Hematopoietic multipotent progenitor cell treated with erythropoietin and hydrocortisone succinate and interleukin-3 and kit ligand, for 6 days (in vitro differentiated cells): ENCODE measurements at regions not wholly inside any gene's neighbourhood (a gene's known extent, or its start where the extent isn't known, plus 50 kb on each side); places are given as distances from the start of the nearest gene placed in this dataset.
A peak's percentile ranks its signal among the peaks of the same experiment; 100 is the strongest.
"Not testable (repeated sequence)": the region's sequence is repeated elsewhere in the genome, so short reads cannot be mapped to it uniquely, and the experiment has no call there.

Experiments used
- DNase-seq: peaks from one replicate; pipeline ENCODE4 v3.0.0-alpha.2; 2015

DNA sequence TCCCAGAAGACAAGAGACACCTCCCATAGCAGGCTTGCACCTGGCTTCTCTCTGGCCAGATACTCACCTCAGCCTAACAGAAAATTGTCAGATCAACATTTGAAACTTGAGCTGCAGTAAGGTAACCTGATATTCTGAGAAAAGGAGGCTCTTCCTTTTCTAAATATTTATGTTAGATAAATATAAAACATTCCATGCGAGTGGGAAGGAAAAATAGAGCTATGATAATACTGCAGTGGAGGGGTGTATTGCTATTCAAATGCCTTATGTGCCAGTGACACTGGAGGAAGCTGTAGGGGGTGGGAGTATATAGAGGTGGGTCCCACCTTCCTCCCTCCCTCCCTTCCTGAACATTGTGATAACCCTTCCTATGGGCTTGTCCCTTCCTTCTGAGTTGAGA lies 515.5 kb upstream of the CHAC2 start:
- DNase-seq, result no peak

GRCh38 chr2:53247956-53248735 lies 519.5 kb upstream of the CHAC2 start:
- DNase-seq, result no peak

DNA sequence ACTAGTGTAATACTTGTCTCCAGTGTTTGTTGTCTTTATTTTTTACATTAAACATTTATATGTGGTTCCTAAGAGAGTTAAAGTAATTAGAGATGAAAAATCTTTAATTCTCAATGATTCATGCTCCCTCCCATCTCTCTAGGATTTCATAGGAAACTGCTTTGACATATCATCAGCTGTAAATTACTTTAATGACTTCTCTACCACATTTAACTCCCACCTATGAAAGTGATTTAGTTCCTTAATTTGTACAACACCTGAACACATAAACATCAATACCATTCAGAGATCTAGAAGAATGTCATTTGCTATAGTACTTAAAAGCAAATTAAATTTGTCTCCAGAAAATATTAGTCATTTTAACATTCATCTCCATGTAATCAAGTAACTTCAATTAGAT lies 524.2 kb upstream of the CHAC2 start:
- DNase-seq, result no peak

- DNase-seq, result no peak
Observed at GRCh38 chr2:53242090-53242489, 525.5 kb upstream of the CHAC2 start.

GRCh38 chr2:53235836-53236582 lies 531.6 kb upstream of the CHAC2 start:
- no peak for DNase-seq

DNA sequence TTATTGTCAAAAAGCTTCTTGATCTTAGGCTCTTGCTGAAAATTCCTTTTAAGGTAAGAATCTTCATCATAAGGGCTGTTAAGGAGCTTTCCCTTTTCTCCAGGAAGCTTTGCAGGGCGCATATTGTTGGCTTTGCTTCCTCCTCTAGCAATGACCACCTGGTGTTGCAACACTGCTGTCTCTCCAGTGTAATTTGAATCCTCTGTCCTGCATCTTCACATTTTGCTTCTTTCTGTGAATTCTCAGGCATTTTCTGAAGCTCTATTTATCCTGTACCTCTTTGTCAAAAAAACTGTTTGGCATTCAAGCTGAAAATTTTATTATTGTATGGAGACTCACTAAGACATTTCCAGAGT lies 533.1 kb upstream of the CHAC2 start:
- no peak for DNase-seq

DNA sequence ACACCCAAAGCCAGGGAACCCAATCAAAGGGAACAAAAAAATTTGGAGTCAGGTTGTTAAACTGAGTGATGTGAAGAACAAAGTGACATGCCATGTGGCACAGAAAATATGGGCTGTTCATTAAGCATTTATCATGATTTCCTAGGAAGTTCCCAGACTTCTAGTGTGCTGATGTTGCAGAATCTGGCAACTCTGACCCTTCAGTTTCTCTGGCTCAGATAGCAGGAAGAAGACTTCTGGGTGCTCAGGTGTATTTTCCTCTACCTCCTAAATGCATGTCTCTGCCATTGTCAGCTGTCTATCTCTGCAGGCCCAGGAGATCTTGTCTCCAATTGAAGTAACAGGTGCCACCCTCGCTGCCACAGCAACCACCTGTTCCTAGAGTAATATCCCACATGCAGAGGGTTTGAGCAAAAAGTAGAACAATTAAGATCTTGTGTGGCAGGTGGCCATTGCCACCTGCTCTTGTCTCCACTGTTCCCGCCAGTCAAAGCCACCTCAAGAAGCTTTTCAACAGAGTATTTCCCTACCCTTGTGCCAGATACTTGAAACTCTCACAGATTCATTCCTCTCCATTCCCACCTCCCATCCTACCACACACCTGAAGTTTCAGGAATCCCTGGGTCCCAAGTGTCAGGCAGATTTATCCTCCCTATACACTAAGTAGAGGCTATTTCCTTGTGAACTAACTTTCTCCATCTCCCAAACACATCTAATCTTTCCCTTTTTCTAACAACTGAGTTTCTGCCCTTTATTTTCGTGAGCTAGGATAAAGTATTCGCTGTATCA lies 533.7 kb upstream of the CHAC2 start:
- DNase-seq, result no peak

DNA sequence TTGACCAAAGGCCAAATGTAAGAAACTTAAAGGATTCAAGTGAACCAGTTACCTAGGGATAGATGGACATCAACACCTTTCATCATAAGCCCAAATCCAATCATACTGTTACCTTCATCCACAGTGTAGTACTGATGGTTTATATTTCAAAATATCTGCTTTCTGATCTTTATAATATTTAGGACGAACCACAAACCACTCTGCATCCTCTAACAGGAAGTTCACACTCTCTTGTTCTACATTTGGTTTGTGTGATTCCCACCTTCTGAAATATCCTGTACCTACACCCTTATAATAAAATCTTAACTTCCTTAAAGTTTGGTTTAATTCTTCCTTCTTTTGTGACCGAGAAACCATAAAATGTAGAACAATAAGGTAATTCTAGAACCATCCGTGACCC lies 535.7 kb upstream of the CHAC2 start:
- no peak for DNase-seq

DNA sequence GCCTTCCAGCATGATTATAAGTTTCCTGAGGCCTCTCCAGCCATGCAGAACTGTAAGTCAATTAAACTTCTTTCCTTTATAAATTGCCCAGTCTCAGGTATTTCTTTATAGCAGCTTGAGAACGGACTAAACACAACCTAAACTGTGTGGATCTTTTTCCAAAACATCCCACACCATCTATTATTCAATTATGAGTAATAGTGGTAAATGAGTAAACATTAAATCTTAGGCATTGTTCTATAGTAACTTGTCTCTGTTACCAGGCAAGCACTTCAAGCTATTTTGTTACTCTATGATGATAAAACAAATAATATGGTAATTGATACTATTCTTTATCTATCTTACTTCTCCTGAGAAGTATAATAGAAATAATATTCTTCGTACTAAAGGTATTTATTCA lies 536.9 kb upstream of the CHAC2 start:
- no peak for DNase-seq

GRCh38 chr2:53227535-53227934 lies 540.1 kb upstream of the CHAC2 start:
- DNase-seq, result no peak

GRCh38 chr2:53220969-53221368 lies 546.6 kb upstream of the CHAC2 start:
- DNase-seq, result no peak

DNA sequence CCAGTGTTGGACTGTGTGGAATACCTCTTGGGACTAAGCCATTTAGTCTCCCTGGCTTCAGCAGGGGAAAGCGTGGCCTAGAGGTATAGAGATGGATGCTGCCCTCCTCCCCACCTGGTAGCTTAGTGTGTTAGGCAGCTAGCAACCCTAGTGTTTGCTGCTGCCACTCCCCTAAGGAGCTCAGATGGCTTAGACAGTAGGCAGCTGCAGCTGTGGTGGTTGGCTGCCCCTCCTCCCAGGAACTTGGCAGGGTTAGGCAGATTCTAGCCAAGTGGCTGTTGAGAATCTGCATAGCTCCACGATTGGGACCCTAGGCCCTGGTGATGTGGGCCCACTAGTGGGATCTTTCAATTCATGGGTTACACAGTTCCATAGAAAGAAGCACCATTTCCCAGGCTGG lies 550.4 kb upstream of the CHAC2 start:
- no peak for DNase-seq

DNA sequence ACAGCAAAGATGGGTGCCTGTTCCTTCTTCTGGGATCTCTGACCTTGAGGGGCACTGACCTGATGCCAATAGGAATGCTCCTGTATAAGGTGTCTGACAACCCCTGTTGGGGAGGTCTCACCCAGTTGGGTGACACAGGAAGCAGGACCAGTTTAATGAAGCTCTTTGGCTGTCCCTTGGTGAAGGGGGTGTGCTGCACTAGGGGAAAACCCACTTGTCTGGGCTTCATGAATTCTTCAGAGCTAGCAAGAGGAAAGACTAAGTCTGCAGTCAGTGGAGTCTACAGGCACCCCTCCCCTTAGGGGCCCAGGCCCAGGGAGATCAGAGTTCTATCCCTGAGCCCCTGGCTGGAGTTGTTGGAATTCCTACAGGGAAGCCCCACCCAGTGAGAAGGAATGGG lies 550.8 kb upstream of the CHAC2 start:
- DNase-seq, result no peak

- DNase-seq, result no peak
Observed at GRCh38 chr2:53212576-53212975, 555.0 kb upstream of the CHAC2 start.

DNA sequence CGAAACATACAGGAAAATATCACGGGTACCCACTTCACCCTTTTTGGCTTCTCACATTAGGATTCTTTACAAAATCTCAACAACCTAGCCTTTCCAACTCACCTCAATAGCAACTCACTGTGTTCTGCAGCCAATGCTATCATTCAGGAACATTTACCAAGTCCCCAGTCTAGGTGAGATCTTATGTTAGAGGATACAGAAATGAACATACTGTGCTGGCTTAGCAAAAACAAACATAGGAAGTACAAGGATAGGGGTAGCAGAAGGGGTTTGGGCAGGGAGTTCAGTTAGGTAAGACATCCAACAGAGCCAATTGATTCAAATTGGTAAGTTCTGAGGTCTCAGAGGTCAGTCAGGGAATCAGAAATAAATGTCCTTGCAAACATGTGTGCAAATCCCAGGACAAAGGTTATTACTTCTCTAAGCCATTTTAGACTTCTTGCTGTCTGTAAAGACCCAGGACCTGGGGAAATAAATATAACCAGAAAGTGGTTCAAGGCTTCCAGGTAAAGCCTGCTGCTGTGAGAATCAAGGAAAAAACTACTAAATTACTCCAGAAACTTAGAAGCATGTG lies 556.3 kb upstream of the CHAC2 start:
- DNase-seq, result no peak

- no peak for DNase-seq
Observed at GRCh38 chr2:53210538-53210937, 557.1 kb upstream of the CHAC2 start.

GRCh38 chr2:53209679-53210458 lies 557.7 kb upstream of the CHAC2 start:
- DNase-seq, result no peak

DNA sequence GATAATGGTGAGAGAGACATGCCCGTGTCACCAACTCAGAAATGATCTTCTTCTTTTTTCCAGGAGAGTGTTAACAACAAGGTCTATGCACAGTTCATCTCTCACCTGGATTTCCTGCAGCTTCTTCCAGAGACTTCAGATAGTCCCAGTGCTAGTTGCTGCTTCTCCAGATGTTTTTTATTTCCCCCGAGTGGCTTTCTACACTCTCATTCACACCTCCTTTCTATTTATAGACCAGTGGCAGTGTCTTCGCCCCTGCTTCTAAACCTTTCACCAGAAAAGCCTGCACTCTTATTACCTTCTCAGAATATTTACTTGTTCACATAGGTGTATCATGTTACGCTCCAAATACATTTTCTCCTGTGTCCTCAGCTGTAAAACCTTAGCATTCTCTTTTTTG lies 558.8 kb upstream of the CHAC2 start:
- DNase-seq, result no peak

DNA sequence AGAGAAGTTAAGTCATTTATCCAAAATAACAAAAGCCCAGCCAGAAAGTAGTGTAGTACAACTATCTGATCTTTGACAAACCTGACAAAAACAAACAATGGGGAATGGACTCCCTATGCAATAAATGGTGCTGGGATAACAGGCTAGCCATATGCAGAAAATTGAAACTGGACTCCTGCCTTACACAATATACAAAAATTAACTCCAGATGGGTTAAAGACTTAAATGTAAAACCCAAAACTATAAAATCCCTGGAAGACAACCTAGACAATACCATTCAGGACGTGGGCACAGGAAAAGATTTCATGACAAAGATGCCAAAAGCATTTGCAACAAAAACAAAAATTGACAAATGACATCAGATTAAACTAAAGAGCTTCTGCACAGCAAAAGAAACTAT lies 561.4 kb upstream of the CHAC2 start:
- DNase-seq, result not testable (repeated sequence)

DNA sequence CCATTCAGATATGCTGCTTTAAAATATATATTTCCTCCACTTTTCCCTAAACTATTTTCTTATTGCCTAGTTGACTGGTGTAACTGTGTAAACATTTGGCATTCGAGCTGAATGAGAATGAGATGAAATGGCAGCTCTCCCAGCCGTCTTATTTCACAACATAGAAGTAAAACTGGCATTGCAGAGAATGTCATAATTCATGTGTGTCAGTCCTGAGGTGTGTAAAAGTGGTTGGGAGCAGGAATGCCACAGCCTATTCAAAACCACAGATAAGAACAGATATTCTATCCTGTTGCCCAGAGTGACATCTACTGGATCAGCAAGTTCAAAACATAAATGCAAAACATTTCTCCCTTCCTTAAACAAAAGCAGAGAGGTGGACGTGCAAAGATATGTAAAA lies 565.5 kb upstream of the CHAC2 start:
- DNase-seq, result peak; percentile 2

DNA sequence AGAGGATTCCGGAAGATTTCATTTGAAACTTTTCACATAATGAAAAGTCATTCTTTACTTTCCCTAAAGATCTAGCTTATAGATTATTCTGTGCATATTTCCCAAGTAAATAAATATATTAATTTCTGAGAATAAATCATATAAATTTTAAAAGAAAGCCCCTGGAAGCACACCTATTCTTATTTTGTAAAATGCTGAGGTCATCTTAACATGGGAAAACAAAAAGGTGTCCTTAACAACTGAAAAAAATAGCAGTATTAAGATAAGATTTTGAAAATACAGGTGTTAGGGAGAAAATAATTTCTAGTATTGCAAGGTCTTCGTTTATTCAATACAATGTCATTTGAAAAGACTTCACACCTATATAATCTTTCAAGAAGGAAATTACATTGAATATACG lies 567.5 kb upstream of the CHAC2 start:
- DNase-seq, result no peak

- no peak for DNase-seq
Observed at GRCh38 chr2:53188851-53189510, 578.6 kb upstream of the CHAC2 start.
